Activated CD8-positive, alpha-beta T cell treated with anti-CD3 and anti-CD28 coated beads for 36 hours (primary cell): ENCODE measurements at regions not wholly inside any gene's neighbourhood (a gene's known extent, or its start where the extent isn't known, plus 50 kb on each side); places are given as distances from the start of the nearest gene placed in this dataset.
"Not testable (repeated sequence)": the region's sequence is repeated elsewhere in the genome, so short reads cannot be mapped to it uniquely, and the experiment has no call there.

Experiments used
- ATAC-seq: fragments of 200-7000 bp; cut with Tn5 transposase; one replicate; pipeline ENCODE4 v1.10.0; 2021; ENCODE audit warnings: mild to moderate bottlenecking, moderate library complexity
- CTCF ChIA-PET: fragments of 350-600 bp; sonication (Branson Sonifier 250); formaldehyde crosslinking; loops from one replicate; lab custom pipeline; 2021; ENCODE audit warnings: antibody characterized with exemption; lab: Charles Lee
- POLR2A ChIA-PET: fragments of 350-600 bp; sonication (Branson Sonifier 250); formaldehyde crosslinking; loops from one replicate; lab custom pipeline; 2021; ENCODE audit warnings: antibody characterized with exemption; lab: Charles Lee
- DNase-seq: peaks from one replicate; pipeline ENCODE4 v3.0.0-alpha.2; 2020
- H3K27ac Mint-ChIP-seq: one replicate; pipeline ENCODE4 v1.8.0; 2021; ENCODE audit warnings: mild to moderate bottlenecking, mixed read lengths
- H3K27me3 Mint-ChIP-seq: one replicate; pipeline ENCODE4 v1.8.0; 2021; ENCODE audit warnings: mixed read lengths
- H3K36me3 Mint-ChIP-seq: one replicate; pipeline ENCODE4 v1.8.0; 2021; ENCODE audit warnings: low read depth, mixed read lengths
- H3K4me1 Mint-ChIP-seq: one replicate; pipeline ENCODE4 v1.8.0; 2021; ENCODE audit warnings: low read depth, mixed read lengths
- H3K4me3 Mint-ChIP-seq: one replicate; pipeline ENCODE4 v1.8.0; 2021; ENCODE audit warnings: mild to moderate bottlenecking, moderate library complexity, mixed read lengths
- H3K9me3 Mint-ChIP-seq: one replicate; pipeline ENCODE4 v1.8.0; 2021; ENCODE audit warnings: mixed read lengths
- CTCF ChIP-seq: fragments of 200-600 bp; IDR thresholded peaks from one replicate; pipeline ENCODE4 v1.8.0; 2022; ENCODE audit warnings: antibody characterized with exemption, mild to moderate bottlenecking
- intact Hi-C: fragments of 100-400 bp; cut with micrococcal nuclease; formaldehyde crosslinking; loops from one replicate; pipeline ENCODE4 v1.10.0; 2022

DNA sequence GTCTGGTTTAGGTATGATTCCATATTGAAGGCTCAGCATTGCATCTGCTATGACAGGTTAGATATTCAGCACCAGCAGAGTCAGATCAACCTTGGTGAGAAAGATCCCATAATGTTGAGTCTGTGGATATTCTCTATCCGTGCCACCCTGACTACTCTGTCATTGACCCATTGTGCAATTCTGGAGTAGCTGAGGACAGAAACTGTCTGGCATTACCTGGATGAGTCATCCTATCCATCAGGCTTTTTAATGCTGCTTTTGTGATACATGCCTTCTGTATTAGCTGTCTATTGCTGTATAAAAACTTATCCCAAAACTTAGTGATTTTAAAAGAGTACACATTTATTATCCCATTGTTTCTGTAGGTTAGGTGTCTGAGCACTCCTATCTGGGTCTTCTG is 189.1 kb upstream of the FAT3 start:
- no peak for ATAC-seq
- TF ChIP-seq CTCF = no peak
- Mint-ChIP-seq H3K9me3 (peaks cover 5% of the 10 kb centered on the region), H3K27ac (no peak overlapping the region), H3K4me3 (no peak overlapping the region), H3K36me3 (no peaks in the 10 kb centered on the region), H3K4me1 (no peaks in the 10 kb centered on the region), H3K27me3 (no peaks in the 10 kb centered on the region)
- intact Hi-C loops = no loop called here
- ChIA-PET POLR2A (no interaction called here), CTCF (no interaction called here)
- DNase-seq = no peak

- POLR2A ChIA-PET, ATAC-seq, CTCF ChIA-PET, DNase-seq, H3K36me3 Mint-ChIP-seq, H3K4me3 Mint-ChIP-seq, H3K9me3 Mint-ChIP-seq, H3K27ac Mint-ChIP-seq, H3K4me1 Mint-ChIP-seq, H3K27me3 Mint-ChIP-seq, intact Hi-C loops: not testable (repeated sequence)
Measured at GRCh38 chr11:92027136-92027535, 197.5 kb upstream of the FAT3 start.

DNA sequence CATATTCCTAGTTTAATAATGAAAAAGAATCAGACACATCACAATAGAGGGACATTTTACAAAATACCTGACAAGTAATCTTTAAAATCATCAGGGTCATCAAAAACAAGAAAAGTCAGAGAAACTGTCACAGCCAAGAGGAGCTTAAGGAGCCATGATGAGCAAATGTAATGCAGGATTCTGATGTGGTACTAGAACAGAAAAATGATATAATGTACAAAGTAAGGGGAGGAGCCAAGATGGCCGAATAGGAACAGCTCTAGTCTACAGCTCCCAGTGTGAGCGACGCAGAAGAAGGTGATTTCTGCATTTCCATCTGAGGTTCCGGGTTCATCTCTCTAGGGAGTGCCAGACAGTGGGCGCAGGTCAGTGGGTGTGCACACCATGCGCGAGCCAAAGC is 198.0 kb upstream of the FAT3 start:
- peaks cover 4% of the 10 kb centered on the region for H3K9me3 Mint-ChIP-seq
- no peak for DNase-seq
- no peaks in the 10 kb centered on the region for H3K36me3 Mint-ChIP-seq
- intact Hi-C loops = no loop called here
- no peak overlapping the region for H3K4me3 Mint-ChIP-seq
- no peak overlapping the region for H3K27ac Mint-ChIP-seq
- TF ChIP-seq CTCF = no peak
- ChIA-PET CTCF (no interaction called here), POLR2A (no interaction called here)
- no peaks in the 10 kb centered on the region for H3K4me1 Mint-ChIP-seq
- ATAC-seq = no peak
- H3K27me3 Mint-ChIP-seq = no peaks in the 10 kb centered on the region

GRCh38 chr11:92024788-92025187 is 199.8 kb upstream of the FAT3 start:
- Mint-ChIP-seq H3K27ac (no peak overlapping the region), H3K4me1 (no peaks in the 10 kb centered on the region), H3K27me3 (no peaks in the 10 kb centered on the region), H3K36me3 (no peaks in the 10 kb centered on the region), H3K4me3 (no peak overlapping the region), H3K9me3 (peaks cover 4% of the 10 kb centered on the region)
- no peak for DNase-seq
- intact Hi-C loops = no loop called here
- CTCF ChIA-PET = no interaction called here
- TF ChIP-seq CTCF = no peak
- POLR2A ChIA-PET = interaction anchor here (0.5 kb wide), 1 partner anchor 626 kb away, joined by 3 read pairs; no protein-coding TSS in a partner anchor
- ATAC-seq = no peak

DNA sequence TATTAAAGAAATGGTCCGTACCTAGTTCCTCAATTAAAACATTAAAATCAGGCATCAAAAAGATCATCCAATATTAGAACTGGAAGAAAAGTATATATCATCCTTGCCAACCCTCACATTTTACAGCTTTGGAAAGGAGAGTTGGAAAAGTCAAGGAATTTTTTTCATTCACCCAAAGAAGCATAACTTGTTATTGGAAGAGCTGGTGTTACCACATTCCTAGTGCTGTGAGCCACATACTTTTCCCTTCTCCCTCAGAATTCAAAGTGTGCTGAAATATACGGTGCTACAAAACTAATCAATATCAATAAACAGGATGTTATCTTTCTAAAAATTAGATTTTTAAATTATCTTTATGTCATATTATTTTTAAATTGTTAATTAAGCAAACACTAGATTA is 202.1 kb upstream of the FAT3 start:
- H3K4me3 Mint-ChIP-seq = no peak overlapping the region
- ChIA-PET POLR2A (no interaction called here), CTCF (no interaction called here)

More for the DNA sequence above, 202.1 kb upstream of the FAT3 start:
- Mint-ChIP-seq H3K9me3 (peaks cover 10% of the 10 kb centered on the region), H3K27ac (no peak overlapping the region), H3K27me3 (no peaks in the 10 kb centered on the region), H3K4me1 (no peaks in the 10 kb centered on the region), H3K36me3 (no peaks in the 10 kb centered on the region)
- intact Hi-C loops = no loop called here
- no peak for TF ChIP-seq CTCF
- ATAC-seq = no peak
- no peak for DNase-seq
